ENCODE measurements at regions not wholly inside any gene's neighbourhood (a gene's known extent, or its start where the extent isn't known, plus 50 kb on each side); places are given as distances from the start of the nearest gene placed in this dataset.

GRCh38 chr9:28650327-28650726 lies 1077.0 kb upstream of the C9orf72 start:
- H3K4me3 ChIP-seq (replicated peaks in 1 of 3; ENCODE audit: insufficient read depth in 1 of 3, low read depth in 1 of 3, low read length in 3 of 3), result no peak overlapping the region
- no peak overlapping the region for H3K27ac ChIP-seq (ENCODE audit: insufficient read depth, low read depth, low read length)
- no peaks in the 10 kb centered on the region for H3K9me3 ChIP-seq (replicated peaks; ENCODE audit: control insufficient read depth, insufficient read depth, low read length)
- H3K9me1 ChIP-seq (replicated peaks; ENCODE audit: control insufficient read depth, extremely low read depth, insufficient read depth, low read length), result no peaks in the 10 kb centered on the region
- H3K9ac ChIP-seq (replicated peaks; ENCODE audit: extremely low read depth, insufficient read depth, low read length), result no peak overlapping the region
- ChIA-PET CTCF (no interaction called here), POLR2A (no interaction called here)
- no peak for DNase-seq (ENCODE audit: low read depth, low spot score)
- no peaks in the 10 kb centered on the region for H3K79me2 ChIP-seq (ENCODE audit: control insufficient read depth, insufficient read depth, low read length)
- no peak for TF ChIP-seq POLR2A (IDR thresholded peaks at IDR 0.05; ENCODE audit: low read depth, low read length)
- no peaks in the 10 kb centered on the region for H3K4me1 ChIP-seq (ENCODE audit: control insufficient read depth, extremely low read depth, insufficient read depth, low read length)
- H4K20me1 ChIP-seq (replicated peaks; ENCODE audit: control insufficient read depth, extremely low read depth, insufficient read depth, low read length), result no peaks in the 10 kb centered on the region
- no peak overlapping the region for H3K4me2 ChIP-seq (ENCODE audit: insufficient read depth, low read length)
- BruUV-seq (replicated peaks), result no TSS peak
- no peaks in the 10 kb centered on the region for H3K36me3 ChIP-seq (ENCODE audit: control insufficient read depth in 2 of 2, extremely low read depth in 1 of 2, insufficient read depth in 2 of 2, low read length in 2 of 2)
- dilution Hi-C loops (cut with MboI; ENCODE audit: extremely low pct_ligation_motif_present, low sequenced_read_pairs), result no loop called here
- intact Hi-C loops (cut with micrococcal nuclease), result no loop called here
- no peak for FAIRE-seq
- H3K27me3 ChIP-seq (ENCODE audit: control insufficient read depth in 2 of 2, insufficient read depth in 2 of 2, low read length in 2 of 2), result no peaks in the 10 kb centered on the region
- no peak overlapping the region for H2AFZ ChIP-seq (ENCODE audit: low read depth, low read length)

DNA sequence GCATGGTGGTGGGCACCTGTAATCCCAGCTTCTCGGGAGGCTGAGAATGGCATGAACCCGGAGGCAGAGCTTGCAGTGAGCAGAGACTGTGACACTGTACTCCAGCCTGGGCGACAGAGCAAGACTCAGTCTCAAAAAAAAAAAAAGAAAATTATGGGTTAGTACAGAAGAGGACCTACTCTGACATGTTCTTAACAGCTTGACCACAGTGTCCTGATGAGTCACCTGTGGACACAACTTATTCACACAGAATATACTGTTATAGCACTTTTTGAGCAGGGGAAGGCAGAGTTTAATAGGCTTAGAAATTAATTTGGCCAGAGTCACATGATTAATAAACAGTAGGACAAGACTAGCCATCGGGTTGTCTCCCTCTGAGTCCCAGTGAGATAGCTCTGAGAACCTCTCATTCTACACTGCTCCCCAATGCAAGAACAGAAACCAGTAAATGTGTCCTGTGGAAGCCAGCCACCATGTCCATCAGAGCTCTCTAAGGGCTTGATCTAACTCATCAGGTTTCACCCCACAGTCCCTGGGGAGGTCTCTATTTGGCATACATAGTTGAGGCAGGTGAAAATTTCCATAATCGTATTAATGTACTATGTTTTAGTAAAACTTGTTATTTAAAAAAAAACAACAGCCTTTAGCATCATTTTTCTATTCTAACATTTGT lies 1077.9 kb upstream of the C9orf72 start:
- Histone ChIP-seq H3K4me3 (replicated peaks in 1 of 3; ENCODE audit: insufficient read depth in 1 of 3, low read depth in 1 of 3, low read length in 3 of 3) (no peak overlapping the region), H3K36me3 (ENCODE audit: control insufficient read depth in 2 of 2, extremely low read depth in 1 of 2, insufficient read depth in 2 of 2, low read length in 2 of 2) (no peaks in the 10 kb centered on the region), H3K9me3 (replicated peaks; ENCODE audit: control insufficient read depth, insufficient read depth, low read length) (no peaks in the 10 kb centered on the region), H3K9ac (replicated peaks; ENCODE audit: extremely low read depth, insufficient read depth, low read length) (no peak overlapping the region), H3K4me1 (ENCODE audit: control insufficient read depth, extremely low read depth, insufficient read depth, low read length) (no peaks in the 10 kb centered on the region), H4K20me1 (replicated peaks; ENCODE audit: control insufficient read depth, extremely low read depth, insufficient read depth, low read length) (no peaks in the 10 kb centered on the region), H3K27ac (ENCODE audit: insufficient read depth, low read depth, low read length) (no peak overlapping the region), H3K9me1 (replicated peaks; ENCODE audit: control insufficient read depth, extremely low read depth, insufficient read depth, low read length) (no peaks in the 10 kb centered on the region), H2AFZ (ENCODE audit: low read depth, low read length) (no peak overlapping the region), H3K4me2 (ENCODE audit: insufficient read depth, low read length) (no peak overlapping the region), H3K79me2 (ENCODE audit: control insufficient read depth, insufficient read depth, low read length) (no peaks in the 10 kb centered on the region), H3K27me3 (ENCODE audit: control insufficient read depth in 2 of 2, insufficient read depth in 2 of 2, low read length in 2 of 2) (no peaks in the 10 kb centered on the region)
- POLR2A ChIA-PET, result no interaction called here
- intact Hi-C loops (cut with micrococcal nuclease), result no loop called here
- TF ChIP-seq MYC (IDR thresholded peaks at IDR 0.05; ENCODE audit: low read depth, low read length) (no peak), EZH2 (IDR thresholded peaks at IDR 0.05; ENCODE audit: borderline replicate concordance, low read depth, low read length, severe bottlenecking) (no peak), JUN (IDR thresholded peaks at IDR 0.05; ENCODE audit: borderline replicate concordance, insufficient read depth, insufficient read length, low read depth) (no peak), POLR2A (IDR thresholded peaks at IDR 0.05; ENCODE audit: low read depth, low read length) (no peak), GATA2 (IDR thresholded peaks at IDR 0.05; ENCODE audit: insufficient read depth, insufficient read length, low read depth, low read length) (no peak), CTCF (IDR thresholded peaks at IDR 0.05; ENCODE audit: extremely low read depth in 1 of 2, insufficient read depth in 1 of 2, low read depth in 1 of 2, low read length in 2 of 2) (no peak), MAX (IDR thresholded peaks at IDR 0.05; ENCODE audit: insufficient read depth, insufficient read length) (no peak), POLR2AphosphoS5 (IDR thresholded peaks at IDR 0.05; ENCODE audit: insufficient read depth, low read depth, low read length) (no peak), FOS (IDR thresholded peaks at IDR 0.05; ENCODE audit: borderline replicate concordance, insufficient read depth, low read length) (no peak)
- BruUV-seq (replicated peaks), result no TSS peak
- dilution Hi-C loops (cut with MboI; ENCODE audit: extremely low pct_ligation_motif_present, low sequenced_read_pairs), result no loop called here
- FAIRE-seq (no peak), DNase-seq (ENCODE audit: low read depth, low spot score) (no peak)
- CTCF ChIA-PET, result no interaction called here
